GM06990 (cell line): ENCODE measurements at regions not wholly inside any gene's neighbourhood (a gene's known extent, or its start where the extent isn't known, plus 50 kb on each side); places are given as distances from the start of the nearest gene placed in this dataset.

ENCODE experiments used
- DNase-seq: peaks from one replicate; pipeline ENCODE4 v3.0.0-alpha.2; 2011; ENCODE audit not compliant: insufficient read length; ENCODE audit errors: extremely low read depth
- H3K27me3 ChIP-seq: replicated peaks from 2 replicates; pipeline ENCODE4 v1.6.0; 2011; ENCODE audit warnings: low read length; ENCODE audit not compliant: control insufficient read depth, insufficient read depth
- H3K36me3 ChIP-seq: 2 replicates; pipeline ENCODE4 v1.5.1; 2011; ENCODE audit warnings: low read length; ENCODE audit not compliant: control insufficient read depth, insufficient read depth
- H3K4me3 ChIP-seq: replicated peaks from 2 replicates; pipeline ENCODE4 v1.5.1; 2011; ENCODE audit warnings: low read depth, mild to moderate bottlenecking, control low read depth, low read length
- TF ChIP-seq, protein P1 (sequence below): IDR thresholded peaks from 2 replicates; pipeline ENCODE4 v1.5.1; 2011; ENCODE audit warnings: low read length, control low read depth, mild to moderate bottlenecking, inconsistent platforms; ENCODE audit not compliant: insufficient read depth, poor library complexity, severe bottlenecking

DNA sequence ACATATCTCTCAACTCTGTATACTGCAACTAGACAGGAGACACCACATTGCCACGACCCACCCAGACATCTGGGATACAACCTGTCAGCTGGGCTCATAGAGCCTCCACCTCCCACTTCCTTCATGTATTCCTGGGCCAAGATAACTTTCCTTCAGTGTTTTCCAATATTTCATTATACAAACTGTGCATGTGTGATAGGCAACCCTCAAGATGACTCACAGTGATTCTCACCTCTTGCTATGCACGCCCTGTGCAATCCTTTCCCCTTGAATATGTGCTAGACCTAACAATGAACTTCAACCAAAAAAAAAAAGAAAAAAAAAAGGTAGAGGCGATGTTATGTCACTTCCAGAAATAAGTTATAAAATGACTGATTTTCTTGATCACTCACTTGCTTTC is 138.0 kb upstream of the ALCAM start:
- H3K36me3 ChIP-seq = no peaks in the 10 kb centered on the region
- no peaks in the 10 kb centered on the region for H3K27me3 ChIP-seq
- DNase-seq = no peak
- H3K4me3 ChIP-seq = no peak overlapping the region
- TF ChIP-seq, protein P1, sequence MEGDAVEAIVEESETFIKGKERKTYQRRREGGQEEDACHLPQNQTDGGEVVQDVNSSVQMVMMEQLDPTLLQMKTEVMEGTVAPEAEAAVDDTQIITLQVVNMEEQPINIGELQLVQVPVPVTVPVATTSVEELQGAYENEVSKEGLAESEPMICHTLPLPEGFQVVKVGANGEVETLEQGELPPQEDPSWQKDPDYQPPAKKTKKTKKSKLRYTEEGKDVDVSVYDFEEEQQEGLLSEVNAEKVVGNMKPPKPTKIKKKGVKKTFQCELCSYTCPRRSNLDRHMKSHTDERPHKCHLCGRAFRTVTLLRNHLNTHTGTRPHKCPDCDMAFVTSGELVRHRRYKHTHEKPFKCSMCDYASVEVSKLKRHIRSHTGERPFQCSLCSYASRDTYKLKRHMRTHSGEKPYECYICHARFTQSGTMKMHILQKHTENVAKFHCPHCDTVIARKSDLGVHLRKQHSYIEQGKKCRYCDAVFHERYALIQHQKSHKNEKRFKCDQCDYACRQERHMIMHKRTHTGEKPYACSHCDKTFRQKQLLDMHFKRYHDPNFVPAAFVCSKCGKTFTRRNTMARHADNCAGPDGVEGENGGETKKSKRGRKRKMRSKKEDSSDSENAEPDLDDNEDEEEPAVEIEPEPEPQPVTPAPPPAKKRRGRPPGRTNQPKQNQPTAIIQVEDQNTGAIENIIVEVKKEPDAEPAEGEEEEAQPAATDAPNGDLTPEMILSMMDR = no peak

DNA sequence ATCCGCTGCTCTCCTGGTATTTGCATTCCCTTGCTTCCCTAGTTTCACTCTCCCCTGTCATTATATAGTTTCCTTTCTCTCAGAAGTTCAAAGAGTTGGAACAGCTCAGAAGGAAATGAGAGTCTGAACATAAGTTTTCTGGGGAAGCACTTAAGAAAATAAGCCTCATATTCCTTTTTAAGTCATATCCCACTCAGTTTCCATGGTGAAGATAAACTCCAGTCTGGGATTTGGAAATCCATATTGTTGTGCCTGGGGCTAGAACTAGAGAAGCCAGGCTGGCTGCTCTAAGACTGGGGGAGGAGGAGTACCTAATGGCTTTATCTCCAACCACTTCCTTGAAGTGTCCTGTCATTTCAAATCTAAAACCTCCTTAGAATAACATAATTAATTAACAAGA is 134.2 kb upstream of the ALCAM start:
- no peaks in the 10 kb centered on the region for H3K36me3 ChIP-seq
- TF ChIP-seq, protein P1 = no peak
- DNase-seq = no peak
- H3K4me3 ChIP-seq = no peak overlapping the region
- H3K27me3 ChIP-seq = no peaks in the 10 kb centered on the region

GRCh38 chr3:105233010-105233409 is 133.7 kb upstream of the ALCAM start:
- H3K36me3 ChIP-seq = no peaks in the 10 kb centered on the region
- DNase-seq = no peak
- no peak overlapping the region for H3K4me3 ChIP-seq
- no peaks in the 10 kb centered on the region for H3K27me3 ChIP-seq
- TF ChIP-seq, protein P1 = no peak

DNA sequence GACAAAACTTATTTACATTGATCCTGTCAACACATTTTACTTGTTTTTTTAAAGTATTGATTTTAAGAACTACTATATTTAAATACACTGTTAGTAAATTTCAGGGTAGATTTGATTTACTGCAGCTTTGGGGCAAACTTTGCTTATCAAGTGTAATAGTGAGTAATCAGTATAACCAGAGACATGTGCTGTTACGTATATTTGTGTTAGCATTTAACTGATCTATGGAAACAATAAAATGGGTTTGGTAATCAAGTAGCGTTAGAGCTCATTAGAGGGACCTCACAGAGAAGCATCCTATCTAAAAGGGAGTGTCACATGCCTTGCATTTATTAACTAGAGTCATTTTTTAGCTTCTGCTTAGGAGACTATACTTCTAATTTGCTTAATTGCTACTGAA is 131.5 kb upstream of the ALCAM start:
- H3K36me3 ChIP-seq = no peaks in the 10 kb centered on the region
- DNase-seq = no peak
- H3K4me3 ChIP-seq = no peak overlapping the region
- no peaks in the 10 kb centered on the region for H3K27me3 ChIP-seq
- TF ChIP-seq, protein P1 = no peak

DNA sequence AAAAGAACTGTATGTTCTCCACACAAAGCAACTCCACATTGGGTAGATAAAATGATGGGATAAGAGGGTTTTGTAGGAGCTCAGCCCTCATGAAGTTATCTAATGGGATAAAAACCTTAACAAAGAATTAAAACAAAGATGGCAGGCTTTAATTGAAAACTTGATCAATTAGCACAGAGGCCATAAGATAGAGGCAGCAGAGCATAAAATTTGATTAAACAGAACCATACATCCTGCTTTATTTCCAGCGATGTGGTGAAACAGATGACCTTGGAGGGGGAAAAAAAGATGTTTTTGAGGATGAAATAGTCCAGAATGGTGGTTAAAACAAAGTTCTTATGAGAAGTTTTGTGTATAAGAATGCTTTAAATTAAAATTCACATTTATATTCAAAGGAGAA is 130.9 kb upstream of the ALCAM start:
- TF ChIP-seq, protein P1 = no peak
- H3K36me3 ChIP-seq = no peaks in the 10 kb centered on the region
- H3K27me3 ChIP-seq = no peaks in the 10 kb centered on the region
- no peak for DNase-seq
- no peak overlapping the region for H3K4me3 ChIP-seq

GRCh38 chr3:105238367-105238766 is 128.3 kb upstream of the ALCAM start:
- H3K27me3 ChIP-seq = no peaks in the 10 kb centered on the region
- no peaks in the 10 kb centered on the region for H3K36me3 ChIP-seq
- TF ChIP-seq, protein P1 = no peak
- no peak overlapping the region for H3K4me3 ChIP-seq
- no peak for DNase-seq
